Body of pancreas (tissue), 4 donors: ENCODE measurements at regions not wholly inside any gene's neighbourhood (a gene's known extent, or its start where the extent isn't known, plus 50 kb on each side); places are given as distances from the start of the nearest gene placed in this dataset.

Experiments
- ATAC-seq: fragments of 150-250 bp; one replicate; pipeline ENCODE4 v1.9.1; 2016
- DNase-seq, 4 donors: peaks; one replicate each; pipeline ENCODE4 v3.0.0-alpha.2; 2019
- H3K27ac ChIP-seq, 4 donors: fragments of 200-600 bp; sonication (generic); 1 replicate in 3 of 4; 2 replicates in 1 of 4; pipeline versions ENCODE4 v1.5.1 to v1.6.1; 2016 to 2019; ENCODE audit warnings: mild to moderate bottlenecking in 1 of 4, mixed read lengths in 1 of 4, moderate library complexity in 1 of 4
- H3K27me3 ChIP-seq, 2 donors: fragments of 200-600 bp; sonication (generic); one replicate each; pipeline ENCODE4 v1.6.0; 2016; ENCODE audit warnings: mild to moderate bottlenecking in 1 of 2
- H3K36me3 ChIP-seq, 2 donors: fragments of 200-600 bp; sonication (generic); replicated peaks in 1 of 2; 2 replicates each; pipeline ENCODE4 v1.5.1; 2016; ENCODE audit warnings: low read depth in 2 of 2; ENCODE audit not compliant: insufficient read depth in 1 of 2
- H3K4me1 ChIP-seq: fragments of 200-600 bp; sonication (generic); one replicate; pipeline ENCODE4 v1.6.0; 2016
- H3K4me3 ChIP-seq, 2 donors: fragments of 200-600 bp; sonication (generic); 1 replicate in 1 of 2; 2 replicates in 1 of 2; pipeline ENCODE4 v1.5.1; 2016 to 2019
- H3K9me3 ChIP-seq, 3 donors: fragments of 200-600 bp; sonication (generic); 1 replicate in 2 of 3; 2 replicates in 1 of 3; pipeline ENCODE4 v1.5.1; 2016
- CTCF ChIP-seq, 7 experiments: fragments of 450-650 bp in 4 of 7; fragments of 200-600 bp in 3 of 7; sonication (generic) in 3 of 7; IDR thresholded peaks; one replicate each; pipeline ENCODE4 v1.5.1; 2016 to 2019; ENCODE audit warnings: antibody characterized with exemption in 7 of 7
- POLR2A ChIP-seq, 3 donors: fragments of 450-650 bp; IDR thresholded peaks; one replicate each; pipeline ENCODE4 v1.6.1; 2016; ENCODE audit warnings: antibody characterized with exemption in 3 of 3, mild to moderate bottlenecking in 2 of 3
- WGBS, 2 donors: methylation state at CpG; one replicate each; pipeline ENCODE4 v1.1.5; 2017; 5-methylcytosine and 5-hydroxymethylcytosine counted together
- intact Hi-C: fragments of 100-400 bp; cut with DNase I; formaldehyde crosslinking; loops from one replicate; pipeline ENCODE4 v1.15.1; 2023

- ATAC-seq = no peak
These were observed 482.6 kb downstream of the ZNF608 start for GRCh38 chr5:124263680-124264491.

DNA sequence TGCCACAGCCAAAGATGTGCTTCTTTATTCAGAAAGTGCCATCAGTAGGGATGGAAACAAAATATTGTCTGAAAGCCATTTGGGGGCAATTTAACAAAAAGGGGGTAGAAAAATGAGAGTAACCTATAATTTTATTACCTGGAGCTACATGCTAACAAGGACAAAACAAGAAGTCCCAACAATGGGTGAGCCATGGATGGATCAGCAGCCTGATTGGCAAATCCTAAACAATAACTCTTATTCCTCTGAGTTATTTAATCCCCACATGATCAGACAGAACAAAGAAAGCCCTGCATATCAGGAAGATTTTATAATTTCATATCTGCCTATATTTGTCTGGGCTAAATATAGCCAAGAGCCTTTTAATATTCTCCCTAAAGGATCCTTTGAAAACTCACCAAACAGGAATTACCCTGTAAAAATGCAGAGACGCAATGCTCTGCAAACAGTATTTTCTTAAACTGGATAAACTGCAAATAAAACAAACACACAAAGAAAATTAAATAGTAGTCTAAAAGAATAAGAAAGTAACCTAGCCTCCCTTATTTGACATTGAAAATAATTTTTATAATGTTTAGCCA is 483.4 kb downstream of the ZNF608 start:
- no peak overlapping the region for H3K4me3 ChIP-seq
- no peaks in the 10 kb centered on the region for H3K27me3 ChIP-seq
- intact Hi-C loops = no loop called here
- ATAC-seq (no peak), DNase-seq (no peak)
- TF ChIP-seq POLR2A (IDR thresholded peaks at IDR 0.05) = no peak
- TF ChIP-seq CTCF (IDR thresholded peaks at IDR 0.05) = no peak
- H3K4me1 ChIP-seq = peaks cover 20% of the 10 kb centered on the region
- 21 to 23% methylated on average over 1 of the region's 1 CpG for WGBS, 2 donors
- no peak overlapping the region for H3K27ac ChIP-seq
- H3K9me3 ChIP-seq = no peaks in the 10 kb centered on the region
- no peaks in the 10 kb centered on the region for H3K36me3 ChIP-seq

More at GRCh38 chr5:124263680-124264491, 482.6 kb downstream of the ZNF608 start:
- Histone ChIP-seq H3K36me3 (no peaks in the 10 kb centered on the region), H3K4me1 (peaks cover 20% of the 10 kb centered on the region), H3K27ac (no peak overlapping the region), H3K4me3 (no peak overlapping the region), H3K27me3 (no peaks in the 10 kb centered on the region), H3K9me3 (no peaks in the 10 kb centered on the region)
- DNase-seq = peak in 1 of 4 donors; percentile 23
- no peak for TF ChIP-seq POLR2A (IDR thresholded peaks at IDR 0.05)
- TF ChIP-seq CTCF (IDR thresholded peaks at IDR 0.05) = no peak
- intact Hi-C loops = no loop called here
- 56% methylated on average over 6 of the region's 6 CpGs for WGBS, 2 donors

- DNase-seq = no peak
- Histone ChIP-seq H3K27me3 (no peaks in the 10 kb centered on the region), H3K9me3 (no peaks in the 10 kb centered on the region), H3K36me3 (no peaks in the 10 kb centered on the region), H3K4me3 (no peak overlapping the region), H3K27ac (no peak overlapping the region), H3K4me1 (peaks cover 20% of the 10 kb centered on the region)
- intact Hi-C loops = no loop called here
- WGBS, 2 donors = 45 to 58% methylated on average over 6 of the region's 6 CpGs
- TF ChIP-seq CTCF (IDR thresholded peaks at IDR 0.05) = no peak
- no peak for TF ChIP-seq POLR2A (IDR thresholded peaks at IDR 0.05)
- ATAC-seq = no peak
These were observed 484.0 kb downstream of the ZNF608 start for GRCh38 chr5:124262470-124262869.

DNA sequence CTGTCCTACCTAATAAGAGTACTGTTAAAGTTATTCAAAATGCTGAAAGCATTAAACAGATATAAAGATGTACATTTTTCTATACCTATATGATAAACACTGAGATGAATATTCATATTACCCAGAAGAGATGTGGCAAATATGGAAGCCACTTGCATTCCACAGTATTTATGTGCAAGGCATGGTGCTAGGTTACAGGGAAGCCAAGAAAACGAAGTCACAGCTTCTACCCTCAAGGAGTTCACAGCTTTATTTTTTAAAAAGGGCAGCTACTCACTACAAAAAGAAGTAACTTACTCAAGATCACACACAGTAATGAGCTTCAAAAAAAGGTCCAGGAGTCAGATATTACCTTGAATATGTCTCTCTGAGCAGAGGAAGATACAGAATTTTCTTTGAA is 484.6 kb downstream of the ZNF608 start:
- WGBS, 2 donors = 87 to 93% methylated on average over 1 of the region's 1 CpG
- H3K9me3 ChIP-seq = no peaks in the 10 kb centered on the region
- TF ChIP-seq CTCF (IDR thresholded peaks at IDR 0.05) (no peak), POLR2A (IDR thresholded peaks at IDR 0.05) (no peak)
- DNase-seq (no peak), ATAC-seq (no peak)
- no peaks in the 10 kb centered on the region for H3K27me3 ChIP-seq
- peaks cover 20% of the 10 kb centered on the region for H3K4me1 ChIP-seq
- H3K4me3 ChIP-seq = no peak overlapping the region
- intact Hi-C loops = no loop called here
- H3K36me3 ChIP-seq = no peaks in the 10 kb centered on the region
- no peak overlapping the region for H3K27ac ChIP-seq
